Activated CD4-positive, alpha-beta T cell treated with anti-CD3 and anti-CD28 coated beads for 36 hours (primary cell): ENCODE measurements at regions not wholly inside any gene's neighbourhood (a gene's known extent, or its start where the extent isn't known, plus 50 kb on each side); places are given as distances from the start of the nearest gene placed in this dataset.
"Not testable (repeated sequence)": the region's sequence is repeated elsewhere in the genome, so short reads cannot be mapped to it uniquely, and the experiment has no call there.

Experiments
- ATAC-seq: fragments of 200-7000 bp; cut with Tn5 transposase; one replicate; pipeline ENCODE4 v1.10.0; 2021; ENCODE audit warnings: mild to moderate bottlenecking, moderate library complexity
- CTCF ChIA-PET: fragments of 350-600 bp; sonication (Branson Sonifier 250); formaldehyde crosslinking; loops from one replicate; lab custom pipeline; 2021; ENCODE audit warnings: antibody characterized with exemption; lab: Charles Lee
- POLR2A ChIA-PET: fragments of 350-600 bp; sonication (Branson Sonifier 250); formaldehyde crosslinking; loops from one replicate; lab custom pipeline; 2021; ENCODE audit warnings: antibody characterized with exemption, inconsistent platforms; lab: Charles Lee
- DNase-seq: peaks from one replicate; pipeline ENCODE4 v3.0.0-alpha.2; 2020
- H3K27ac Mint-ChIP-seq: one replicate; pipeline ENCODE4 v1.8.0; 2021; ENCODE audit warnings: mixed read lengths
- H3K27me3 Mint-ChIP-seq: one replicate; pipeline ENCODE4 v1.8.0; 2021; ENCODE audit warnings: mixed read lengths
- H3K36me3 Mint-ChIP-seq: one replicate; pipeline ENCODE4 v1.8.0; 2021; ENCODE audit warnings: low read depth, mixed read lengths
- H3K4me1 Mint-ChIP-seq: one replicate; pipeline ENCODE4 v1.8.0; 2021; ENCODE audit warnings: mixed read lengths
- H3K4me3 Mint-ChIP-seq: one replicate; pipeline ENCODE4 v1.8.0; 2021; ENCODE audit warnings: mild to moderate bottlenecking, moderate library complexity, mixed read lengths
- H3K9me3 Mint-ChIP-seq: one replicate; pipeline ENCODE4 v1.8.0; 2021; ENCODE audit warnings: low read depth, mixed read lengths
- intact Hi-C, 2 experiments: fragments of 100-400 bp; cut with DNase I in 1 of 2; cut with micrococcal nuclease in 1 of 2; formaldehyde crosslinking; loops; one replicate each; pipeline versions ENCODE4 v1.14.2 to v1.15.1; 2022 to 2024; cut with DNase I, micrococcal nuclease

- no peaks in the 10 kb centered on the region for H3K4me1 Mint-ChIP-seq
- no peak for DNase-seq
- ChIA-PET POLR2A (no interaction called here), CTCF (no interaction called here)
- ATAC-seq = no peak
- no peak overlapping the region for H3K27ac Mint-ChIP-seq
- H3K9me3 Mint-ChIP-seq = peaks cover 2% of the 10 kb centered on the region
- no peaks in the 10 kb centered on the region for H3K27me3 Mint-ChIP-seq
- no peak overlapping the region for H3K4me3 Mint-ChIP-seq
- no peaks in the 10 kb centered on the region for H3K36me3 Mint-ChIP-seq
- intact Hi-C loops = no loop called here
Measured at GRCh38 chr4:134145369-134145768, 56.2 kb downstream of the PABPC4L start.

GRCh38 chr4:134144337-134144736 lies 57.3 kb downstream of the PABPC4L start:
- no peaks in the 10 kb centered on the region for H3K36me3 Mint-ChIP-seq
- no peak for ATAC-seq
- ChIA-PET POLR2A (no interaction called here), CTCF (no interaction called here)
- no peak overlapping the region for H3K27ac Mint-ChIP-seq
- H3K9me3 Mint-ChIP-seq = peaks cover 2% of the 10 kb centered on the region
- no peaks in the 10 kb centered on the region for H3K27me3 Mint-ChIP-seq
- H3K4me1 Mint-ChIP-seq = no peaks in the 10 kb centered on the region
- intact Hi-C loops = no loop called here
- DNase-seq = no peak
- no peak overlapping the region for H3K4me3 Mint-ChIP-seq

GRCh38 chr4:134141728-134142127 lies 59.9 kb downstream of the PABPC4L start:
- no peak for ATAC-seq
- DNase-seq = no peak
- Mint-ChIP-seq H3K27me3 (no peaks in the 10 kb centered on the region), H3K4me1 (no peaks in the 10 kb centered on the region), H3K27ac (no peak overlapping the region), H3K9me3 (peaks cover 3% of the 10 kb centered on the region), H3K4me3 (no peak overlapping the region), H3K36me3 (no peaks in the 10 kb centered on the region)
- ChIA-PET CTCF (no interaction called here), POLR2A (no interaction called here)
- intact Hi-C loops = no loop called here

GRCh38 chr4:134139188-134139587 lies 62.4 kb downstream of the PABPC4L start:
- Mint-ChIP-seq H3K27ac (no peak overlapping the region), H3K4me3 (no peak overlapping the region), H3K27me3 (no peaks in the 10 kb centered on the region), H3K36me3 (no peaks in the 10 kb centered on the region), H3K9me3 (peaks cover 2% of the 10 kb centered on the region), H3K4me1 (no peaks in the 10 kb centered on the region)
- DNase-seq (no peak), ATAC-seq (no peak)
- CTCF ChIA-PET = interaction anchor here (0.6 kb wide), 1 partner anchor 163 kb away, joined by 3 read pairs; no protein-coding TSS in a partner anchor
- intact Hi-C loops = no loop called here
- POLR2A ChIA-PET = no interaction called here

- H3K4me3 Mint-ChIP-seq = no peak overlapping the region
- DNase-seq (no peak), ATAC-seq (no peak)
- H3K27ac Mint-ChIP-seq = no peak overlapping the region
- H3K9me3 Mint-ChIP-seq = peaks cover 11% of the 10 kb centered on the region
- H3K36me3 Mint-ChIP-seq = no peaks in the 10 kb centered on the region
- intact Hi-C loops = no loop called here
- H3K4me1 Mint-ChIP-seq = no peaks in the 10 kb centered on the region
- H3K27me3 Mint-ChIP-seq = no peaks in the 10 kb centered on the region
- CTCF ChIA-PET = no interaction called here
- POLR2A ChIA-PET = no interaction called here
Measured at GRCh38 chr4:134132086-134132783, 69.4 kb downstream of the PABPC4L start.

- no peak overlapping the region for H3K4me3 Mint-ChIP-seq
- intact Hi-C loops = no loop called here
- ChIA-PET CTCF (no interaction called here), POLR2A (no interaction called here)
- no peaks in the 10 kb centered on the region for H3K27me3 Mint-ChIP-seq
- H3K36me3 Mint-ChIP-seq = no peaks in the 10 kb centered on the region
- DNase-seq (peak; percentile 3), ATAC-seq (no peak)
- H3K4me1 Mint-ChIP-seq = no peaks in the 10 kb centered on the region
- no peak overlapping the region for H3K27ac Mint-ChIP-seq
- peaks cover 10% of the 10 kb centered on the region for H3K9me3 Mint-ChIP-seq
Measured at GRCh38 chr4:134126955-134127354, 74.6 kb downstream of the PABPC4L start.

- Mint-ChIP-seq H3K27ac (no peak overlapping the region), H3K4me1 (no peaks in the 10 kb centered on the region), H3K9me3 (peaks cover 9% of the 10 kb centered on the region), H3K4me3 (no peak overlapping the region), H3K27me3 (no peaks in the 10 kb centered on the region), H3K36me3 (no peaks in the 10 kb centered on the region)
- ATAC-seq = no peak
- no peak for DNase-seq
- ChIA-PET CTCF (no interaction called here), POLR2A (no interaction called here)
- intact Hi-C loops = no loop called here
Measured at GRCh38 chr4:134126000-134126560, 75.5 kb downstream of the PABPC4L start.

- Mint-ChIP-seq H3K4me1 (no peaks in the 10 kb centered on the region), H3K4me3 (no peak overlapping the region), H3K9me3 (peaks cover 5% of the 10 kb centered on the region), H3K27ac (no peak overlapping the region), H3K36me3 (no peaks in the 10 kb centered on the region), H3K27me3 (no peaks in the 10 kb centered on the region)
- ATAC-seq (no peak), DNase-seq (no peak)
- intact Hi-C loops = no loop called here
- POLR2A ChIA-PET = no interaction called here
- CTCF ChIA-PET = no interaction called here
Measured at GRCh38 chr4:134122903-134123302, 78.7 kb downstream of the PABPC4L start.

- Mint-ChIP-seq H3K36me3 (no peaks in the 10 kb centered on the region), H3K4me3 (no peak overlapping the region)
- CTCF ChIA-PET = no interaction called here
Measured at GRCh38 chr4:134117392-134118183, 84.0 kb downstream of the PABPC4L start.

GRCh38 chr4:134089885-134090284 lies 111.7 kb downstream of the PABPC4L start:
- Mint-ChIP-seq H3K36me3 (no peaks in the 10 kb centered on the region), H3K4me3 (no peak overlapping the region), H3K27me3 (no peaks in the 10 kb centered on the region), H3K9me3 (no peaks in the 10 kb centered on the region), H3K4me1 (no peaks in the 10 kb centered on the region), H3K27ac (no peak overlapping the region)
- DNase-seq = no peak
- CTCF ChIA-PET = no interaction called here
- no peak for ATAC-seq
- POLR2A ChIA-PET = no interaction called here
- intact Hi-C loops = no loop called here

More at GRCh38 chr4:134117392-134118183, 84.0 kb downstream of the PABPC4L start:
- Mint-ChIP-seq H3K27ac (no peak overlapping the region), H3K4me1 (no peaks in the 10 kb centered on the region), H3K27me3 (no peaks in the 10 kb centered on the region), H3K9me3 (no peaks in the 10 kb centered on the region)
- ATAC-seq = no peak
- DNase-seq = no peak
- POLR2A ChIA-PET = no interaction called here
- intact Hi-C loops = no loop called here

- ChIA-PET CTCF (no interaction called here), POLR2A (no interaction called here)
- Mint-ChIP-seq H3K4me3 (no peak overlapping the region), H3K27ac (no peak overlapping the region), H3K9me3 (peaks cover 4% of the 10 kb centered on the region), H3K36me3 (no peaks in the 10 kb centered on the region), H3K27me3 (no peaks in the 10 kb centered on the region), H3K4me1 (no peaks in the 10 kb centered on the region)
- no peak for DNase-seq
- ATAC-seq = no peak
- intact Hi-C loops = no loop called here
Measured at GRCh38 chr4:134085496-134085895, 116.1 kb downstream of the PABPC4L start.

- H3K4me3 Mint-ChIP-seq, ATAC-seq, H3K9me3 Mint-ChIP-seq, H3K27me3 Mint-ChIP-seq, POLR2A ChIA-PET, intact Hi-C loops, CTCF ChIA-PET, H3K27ac Mint-ChIP-seq, H3K4me1 Mint-ChIP-seq, DNase-seq, H3K36me3 Mint-ChIP-seq: not testable (repeated sequence)
Measured at GRCh38 chr4:134079085-134079484, 122.5 kb downstream of the PABPC4L start.
